Calu3 (cell line): ENCODE measurements at regions not wholly inside any gene's neighbourhood (a gene's known extent, or its start where the extent isn't known, plus 50 kb on each side); places are given as distances from the start of the nearest gene placed in this dataset.

Experiments
- BruUV-seq: library from RNA; stranded (reverse); fragments of 400-500 nt; replicated peaks from 2 replicates; lab custom pipeline; 2021; lab: Mats Ljungman, UMichigan
- CTCF ChIA-PET: fragments of 300-600 bp; sonication (Branson Sonifier 250); formaldehyde crosslinking; loops from one replicate; lab custom pipeline; 2022; ENCODE audit warnings: antibody characterized with exemption; lab: Charles Lee
- DNase-seq: peaks from one replicate; pipeline ENCODE4 v3.0.0; 2022
- H3K27ac Mint-ChIP-seq: one replicate; pipeline ENCODE4 v1.8.0; 2022; ENCODE audit warnings: mixed read lengths; ENCODE audit not compliant: unreplicated experiment
- H3K27me3 Mint-ChIP-seq: one replicate; pipeline ENCODE4 v1.8.0; 2022; ENCODE audit warnings: mixed read lengths; ENCODE audit not compliant: unreplicated experiment
- H3K36me3 Mint-ChIP-seq: one replicate; pipeline ENCODE4 v1.8.0; 2022; ENCODE audit warnings: mild to moderate bottlenecking, moderate library complexity, mixed read lengths; ENCODE audit not compliant: insufficient read depth, unreplicated experiment
- H3K4me1 Mint-ChIP-seq: one replicate; pipeline ENCODE4 v1.8.0; 2022; ENCODE audit warnings: mild to moderate bottlenecking, low read depth, mixed read lengths; ENCODE audit not compliant: unreplicated experiment
- H3K4me3 Mint-ChIP-seq: one replicate; pipeline ENCODE4 v1.8.0; 2022; ENCODE audit warnings: mild to moderate bottlenecking, low read depth, moderate library complexity, mixed read lengths; ENCODE audit not compliant: unreplicated experiment
- H3K9me3 Mint-ChIP-seq: one replicate; pipeline ENCODE4 v1.8.0; 2022; ENCODE audit warnings: low read depth, mixed read lengths; ENCODE audit not compliant: unreplicated experiment
- intact Hi-C: fragments of 100-400 bp; cut with micrococcal nuclease; formaldehyde crosslinking; loops from one replicate; pipeline ENCODE4 v1.10.0; 2022; ENCODE audit not compliant: unreplicated experiment
- TF ChIP-seq, protein P1 (sequence below): fragments of 200-600 bp; IDR thresholded peaks from one replicate; pipeline ENCODE4 v1.8.0; 2022; ENCODE audit warnings: antibody characterized with exemption; ENCODE audit not compliant: unreplicated experiment

DNA sequence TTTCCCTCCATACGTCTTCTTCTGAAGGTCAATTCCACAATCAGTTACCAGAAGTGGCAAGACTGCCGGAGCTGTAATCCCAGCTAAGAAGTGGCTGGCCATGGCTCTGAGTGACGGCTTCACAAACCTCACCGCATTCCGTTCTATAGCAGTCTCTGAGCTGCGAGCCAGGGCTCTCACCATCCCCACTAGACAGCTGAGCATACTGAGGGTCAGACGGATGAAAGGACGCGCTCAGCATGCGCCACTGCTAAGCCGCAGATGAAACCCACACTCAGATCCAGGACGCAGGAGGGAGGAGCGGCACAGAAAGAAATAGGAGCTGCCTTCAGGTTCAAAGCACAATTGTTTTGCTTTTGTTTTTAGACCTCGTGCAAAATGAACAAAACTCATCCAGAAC, 97.9 kb downstream of the ANKRD60 start:
- peak overlapping the region; percentile 99 for H3K27ac Mint-ChIP-seq
- TF ChIP-seq, protein P1, sequence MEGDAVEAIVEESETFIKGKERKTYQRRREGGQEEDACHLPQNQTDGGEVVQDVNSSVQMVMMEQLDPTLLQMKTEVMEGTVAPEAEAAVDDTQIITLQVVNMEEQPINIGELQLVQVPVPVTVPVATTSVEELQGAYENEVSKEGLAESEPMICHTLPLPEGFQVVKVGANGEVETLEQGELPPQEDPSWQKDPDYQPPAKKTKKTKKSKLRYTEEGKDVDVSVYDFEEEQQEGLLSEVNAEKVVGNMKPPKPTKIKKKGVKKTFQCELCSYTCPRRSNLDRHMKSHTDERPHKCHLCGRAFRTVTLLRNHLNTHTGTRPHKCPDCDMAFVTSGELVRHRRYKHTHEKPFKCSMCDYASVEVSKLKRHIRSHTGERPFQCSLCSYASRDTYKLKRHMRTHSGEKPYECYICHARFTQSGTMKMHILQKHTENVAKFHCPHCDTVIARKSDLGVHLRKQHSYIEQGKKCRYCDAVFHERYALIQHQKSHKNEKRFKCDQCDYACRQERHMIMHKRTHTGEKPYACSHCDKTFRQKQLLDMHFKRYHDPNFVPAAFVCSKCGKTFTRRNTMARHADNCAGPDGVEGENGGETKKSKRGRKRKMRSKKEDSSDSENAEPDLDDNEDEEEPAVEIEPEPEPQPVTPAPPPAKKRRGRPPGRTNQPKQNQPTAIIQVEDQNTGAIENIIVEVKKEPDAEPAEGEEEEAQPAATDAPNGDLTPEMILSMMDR, result no peak
- DNase-seq, result no peak
- intact Hi-C loops, result loop anchor here (2.0 to 5.0 kb wide), 4 partner anchors 48 to 433 kb away; partner anchors contain the start of gene PMEPA1
- H3K9me3 Mint-ChIP-seq, result peaks cover 5% of the 10 kb centered on the region
- no peaks in the 10 kb centered on the region for H3K27me3 Mint-ChIP-seq
- CTCF ChIA-PET, result interaction anchor here (0.8 to 2.9 kb wide), 4 partner anchors 19 to 303 kb away, joined by 3 to 14 read pairs (median 5); no protein-coding TSS in a partner anchor
- H3K4me1 Mint-ChIP-seq, result peaks cover 80% of the 10 kb centered on the region
- no peak overlapping the region for H3K4me3 Mint-ChIP-seq
- BruUV-seq, result TSS peak; percentile 83
- H3K36me3 Mint-ChIP-seq, result peaks cover 30% of the 10 kb centered on the region

DNA sequence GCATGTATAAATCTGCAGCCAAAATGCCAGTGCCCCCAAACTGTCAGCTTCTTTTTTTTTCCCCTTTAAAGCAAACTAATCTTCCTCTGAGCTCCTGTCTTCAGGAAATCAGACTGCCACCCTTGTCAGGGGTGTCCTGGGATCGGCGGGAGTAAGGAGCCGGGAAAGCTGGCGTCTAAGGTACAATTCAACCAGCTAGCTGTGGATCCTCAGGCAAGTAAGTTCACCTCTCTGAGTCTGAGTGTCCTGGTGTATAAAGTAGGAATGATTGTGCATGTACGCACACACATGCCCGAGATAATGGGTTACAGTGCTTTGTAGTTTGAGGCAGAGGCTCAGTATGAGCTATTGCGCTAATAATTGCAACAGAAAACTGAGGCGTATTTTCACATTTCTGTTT, 98.3 kb downstream of the ANKRD60 start:
- CTCF ChIA-PET, result interaction anchor here (1.2 to 2.9 kb wide), 2 partner anchors 32 to 42 kb away, joined by 4 to 10 read pairs; no protein-coding TSS in a partner anchor
- intact Hi-C loops, result loop anchor here (2.0 to 5.0 kb wide), 4 partner anchors 49 to 433 kb away; partner anchors contain the start of gene PMEPA1
- Mint-ChIP-seq H3K9me3 (peaks cover 7% of the 10 kb centered on the region), H3K27ac (peak overlapping the region; percentile 99), H3K4me3 (no peak overlapping the region), H3K4me1 (peaks cover 76% of the 10 kb centered on the region), H3K27me3 (no peaks in the 10 kb centered on the region), H3K36me3 (peaks cover 28% of the 10 kb centered on the region)
- BruUV-seq, result no TSS peak
- DNase-seq, result no peak
- TF ChIP-seq, protein P1, result no peak

DNA sequence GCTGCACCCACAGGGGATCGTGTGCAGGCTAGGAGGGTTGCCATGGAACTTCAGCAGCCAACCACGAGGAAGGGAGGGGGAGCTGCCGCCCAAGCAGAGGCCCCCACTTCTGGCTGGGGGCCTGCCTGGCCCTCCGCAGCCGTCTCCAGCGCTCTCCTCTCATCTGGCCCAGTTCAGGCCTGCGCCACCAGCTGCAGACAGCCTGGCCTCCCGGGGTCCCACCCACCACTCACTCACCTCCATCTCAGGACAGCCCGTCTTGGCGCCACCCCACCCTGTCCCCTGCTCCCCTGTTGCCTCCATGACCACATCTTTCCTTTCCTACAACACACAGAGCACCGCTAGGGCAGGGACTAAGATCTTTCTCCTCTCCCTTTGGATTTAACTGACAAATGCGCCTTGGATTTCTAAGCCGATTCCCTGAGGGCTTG, 98.7 kb downstream of the ANKRD60 start:
- peak overlapping the region; percentile 99 for H3K27ac Mint-ChIP-seq
- TF ChIP-seq, protein P1, result no peak
- H3K9me3 Mint-ChIP-seq, result peaks cover 11% of the 10 kb centered on the region
- H3K4me1 Mint-ChIP-seq, result peaks cover 71% of the 10 kb centered on the region
- no peak for DNase-seq
- no peak overlapping the region for H3K4me3 Mint-ChIP-seq
- H3K27me3 Mint-ChIP-seq, result no peaks in the 10 kb centered on the region
- CTCF ChIA-PET, result interaction anchor here (1.2 to 2.9 kb wide), 2 partner anchors 32 to 42 kb away, joined by 4 to 10 read pairs; no protein-coding TSS in a partner anchor
- intact Hi-C loops, result loop anchor here (2.0 to 5.0 kb wide), 4 partner anchors 49 to 432 kb away; partner anchors contain the start of gene PMEPA1
- H3K36me3 Mint-ChIP-seq, result peaks cover 28% of the 10 kb centered on the region
- BruUV-seq, result no TSS peak

DNA sequence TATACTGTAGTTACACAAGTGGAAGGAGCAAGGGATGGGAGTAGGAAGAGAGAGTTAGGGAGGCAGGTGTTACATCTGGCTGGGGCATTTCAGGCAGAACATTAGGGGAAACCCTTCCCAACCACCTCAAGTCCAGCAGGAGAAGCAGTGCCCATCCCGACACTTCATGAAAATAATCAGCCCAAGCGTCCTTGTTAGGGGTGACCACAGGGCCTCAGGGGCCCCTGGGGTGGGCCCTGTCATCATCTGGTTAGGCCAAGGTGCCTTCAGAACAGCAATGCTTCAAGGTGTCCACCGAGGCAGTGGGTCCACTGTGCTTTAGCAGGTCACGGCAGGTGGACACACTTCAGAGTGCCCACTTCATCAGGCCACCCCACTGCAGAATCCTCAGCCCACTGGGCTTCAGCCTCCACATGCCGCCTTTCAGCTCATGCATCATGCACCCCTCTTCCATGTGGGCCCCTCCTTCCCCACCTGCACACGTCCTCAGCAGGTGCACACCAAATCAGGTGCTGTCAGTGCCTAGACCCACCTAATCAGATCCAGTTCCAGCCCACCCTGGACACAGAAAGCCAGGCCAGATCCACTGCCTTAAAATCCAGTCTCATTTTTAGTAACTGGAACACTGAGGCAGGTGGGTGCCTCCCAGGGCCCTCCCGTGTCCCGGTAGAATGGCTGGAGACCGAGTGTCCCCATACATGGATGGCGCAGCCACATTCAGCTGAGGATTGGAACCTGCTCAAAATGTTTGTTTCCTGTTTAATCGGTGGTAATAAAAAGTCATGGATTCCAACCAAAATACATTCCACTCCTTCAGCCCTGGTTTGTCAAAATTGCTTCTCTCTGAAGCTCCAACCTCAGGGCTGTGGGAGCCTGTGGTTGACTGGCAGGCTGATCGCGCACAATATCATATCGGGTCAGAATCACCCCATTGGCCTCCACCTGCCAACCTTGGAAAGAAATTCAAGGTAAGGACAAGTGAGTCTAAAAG, 99.5 kb downstream of the ANKRD60 start:
- Mint-ChIP-seq H3K36me3 (peaks cover 28% of the 10 kb centered on the region), H3K27me3 (no peaks in the 10 kb centered on the region), H3K27ac (peak overlapping the region; percentile 84), H3K4me1 (peaks cover 65% of the 10 kb centered on the region), H3K4me3 (no peak overlapping the region), H3K9me3 (peaks cover 18% of the 10 kb centered on the region)
- BruUV-seq, result no TSS peak
- DNase-seq, result no peak
- TF ChIP-seq, protein P1, result no peak
- CTCF ChIA-PET, result interaction anchor here (1.3 to 2.9 kb wide), 2 partner anchors 8 to 41 kb away, joined by 3 to 10 read pairs; no protein-coding TSS in a partner anchor
- intact Hi-C loops, result no loop called here
